ENCODE measurements at regions not wholly inside any gene's neighbourhood (a gene's known extent, or its start where the extent isn't known, plus 50 kb on each side); places are given as distances from the start of the nearest gene placed in this dataset.

DNA sequence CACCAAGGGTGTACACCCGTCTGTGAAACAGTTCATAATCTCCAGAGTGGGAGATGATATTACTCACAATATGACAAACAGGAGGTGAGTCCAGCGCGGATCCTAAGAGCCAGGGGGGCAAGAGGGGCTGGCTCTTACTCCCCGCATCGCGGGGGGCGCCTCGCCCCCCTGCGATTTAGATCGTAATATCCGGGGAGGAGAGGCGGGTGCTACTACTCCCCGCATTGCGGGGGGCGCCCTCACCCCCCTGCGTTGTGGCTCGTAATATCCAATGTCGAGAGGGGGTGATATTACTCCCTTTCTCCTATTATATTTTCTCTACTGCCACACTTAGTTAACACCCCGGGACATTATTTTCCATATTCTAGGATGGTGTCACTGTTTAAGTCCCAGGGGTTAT, 131.9 kb downstream of the ADRA2C start:
- TF ChIP-seq, protein P1, sequence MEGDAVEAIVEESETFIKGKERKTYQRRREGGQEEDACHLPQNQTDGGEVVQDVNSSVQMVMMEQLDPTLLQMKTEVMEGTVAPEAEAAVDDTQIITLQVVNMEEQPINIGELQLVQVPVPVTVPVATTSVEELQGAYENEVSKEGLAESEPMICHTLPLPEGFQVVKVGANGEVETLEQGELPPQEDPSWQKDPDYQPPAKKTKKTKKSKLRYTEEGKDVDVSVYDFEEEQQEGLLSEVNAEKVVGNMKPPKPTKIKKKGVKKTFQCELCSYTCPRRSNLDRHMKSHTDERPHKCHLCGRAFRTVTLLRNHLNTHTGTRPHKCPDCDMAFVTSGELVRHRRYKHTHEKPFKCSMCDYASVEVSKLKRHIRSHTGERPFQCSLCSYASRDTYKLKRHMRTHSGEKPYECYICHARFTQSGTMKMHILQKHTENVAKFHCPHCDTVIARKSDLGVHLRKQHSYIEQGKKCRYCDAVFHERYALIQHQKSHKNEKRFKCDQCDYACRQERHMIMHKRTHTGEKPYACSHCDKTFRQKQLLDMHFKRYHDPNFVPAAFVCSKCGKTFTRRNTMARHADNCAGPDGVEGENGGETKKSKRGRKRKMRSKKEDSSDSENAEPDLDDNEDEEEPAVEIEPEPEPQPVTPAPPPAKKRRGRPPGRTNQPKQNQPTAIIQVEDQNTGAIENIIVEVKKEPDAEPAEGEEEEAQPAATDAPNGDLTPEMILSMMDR (IDR thresholded peaks at IDR 0.05), result no peak
- no peak for TF ChIP-seq POLR2A (IDR thresholded peaks at IDR 0.05)
